AG04450 (cell line): ENCODE measurements at regions not wholly inside any gene's neighbourhood (a gene's known extent, or its start where the extent isn't known, plus 50 kb on each side); places are given as distances from the start of the nearest gene placed in this dataset.
"Not testable (repeated sequence)": the region's sequence is repeated elsewhere in the genome, so short reads cannot be mapped to it uniquely, and the experiment has no call there.

Experiments
- CTCF ChIA-PET: fragments of 300-600, 350-600 bp; formaldehyde crosslinking; extraction: SDS; loops from one replicate; lab custom pipeline; 2022; ENCODE audit warnings: antibody characterized with exemption, inconsistent platforms; lab: Charles Lee
- POLR2A ChIA-PET: fragments of 350-600 bp; formaldehyde crosslinking; extraction: SDS; loops from one replicate; lab custom pipeline; 2021; ENCODE audit warnings: antibody characterized with exemption, inconsistent platforms; lab: Yijun Ruan, JAX
- DNase-seq: peaks from one replicate; pipeline ENCODE4 v3.0.0-alpha.2; 2011; ENCODE audit warnings: low read depth, low spot score
- H3K27ac ChIP-seq: one replicate; pipeline ENCODE4 v1.5.1; 2012; ENCODE audit warnings: low read depth, low read length, control low read depth
- H3K27me3 ChIP-seq: one replicate; pipeline ENCODE4 v1.6.0; 2012; ENCODE audit warnings: low read length; ENCODE audit not compliant: control insufficient read depth, insufficient read depth
- H3K4me3 ChIP-seq: 2 replicates; pipeline ENCODE4 v1.5.1; 2011; ENCODE audit warnings: mild to moderate bottlenecking, low read depth, low read length, control low read depth
- H3K9me3 ChIP-seq: 2 replicates; pipeline ENCODE4 v1.5.1; 2012; ENCODE audit warnings: low read length; ENCODE audit not compliant: control insufficient read depth, insufficient read depth
- TF ChIP-seq, protein P1 (sequence below): IDR thresholded peaks from 2 replicates; pipeline ENCODE4 v1.5.1; 2011; ENCODE audit warnings: low read depth, low read length, control low read depth, inconsistent platforms

DNA sequence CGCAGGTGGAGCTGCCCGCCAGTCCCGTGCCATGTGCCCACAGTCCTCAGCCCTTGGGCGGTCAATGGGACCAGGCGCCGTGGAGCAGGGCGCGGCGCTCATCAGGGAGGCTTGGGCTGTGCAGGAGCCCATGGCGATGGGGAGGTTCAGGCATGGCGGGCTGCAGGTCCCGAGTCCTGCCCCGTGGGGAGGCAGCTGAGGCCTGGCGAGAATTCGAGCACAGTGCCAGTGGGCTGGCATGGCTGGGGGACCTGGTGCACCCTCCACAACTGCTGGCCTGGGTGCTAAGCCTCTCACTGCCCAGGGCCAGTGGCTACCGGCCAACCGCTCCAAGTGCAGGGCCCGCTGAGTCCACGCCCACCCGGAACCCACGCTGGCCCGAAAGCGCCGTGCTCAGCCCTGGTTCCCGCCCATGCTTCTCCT, 646.5 kb downstream of the GABRG1 start:
- TF ChIP-seq, protein P1, sequence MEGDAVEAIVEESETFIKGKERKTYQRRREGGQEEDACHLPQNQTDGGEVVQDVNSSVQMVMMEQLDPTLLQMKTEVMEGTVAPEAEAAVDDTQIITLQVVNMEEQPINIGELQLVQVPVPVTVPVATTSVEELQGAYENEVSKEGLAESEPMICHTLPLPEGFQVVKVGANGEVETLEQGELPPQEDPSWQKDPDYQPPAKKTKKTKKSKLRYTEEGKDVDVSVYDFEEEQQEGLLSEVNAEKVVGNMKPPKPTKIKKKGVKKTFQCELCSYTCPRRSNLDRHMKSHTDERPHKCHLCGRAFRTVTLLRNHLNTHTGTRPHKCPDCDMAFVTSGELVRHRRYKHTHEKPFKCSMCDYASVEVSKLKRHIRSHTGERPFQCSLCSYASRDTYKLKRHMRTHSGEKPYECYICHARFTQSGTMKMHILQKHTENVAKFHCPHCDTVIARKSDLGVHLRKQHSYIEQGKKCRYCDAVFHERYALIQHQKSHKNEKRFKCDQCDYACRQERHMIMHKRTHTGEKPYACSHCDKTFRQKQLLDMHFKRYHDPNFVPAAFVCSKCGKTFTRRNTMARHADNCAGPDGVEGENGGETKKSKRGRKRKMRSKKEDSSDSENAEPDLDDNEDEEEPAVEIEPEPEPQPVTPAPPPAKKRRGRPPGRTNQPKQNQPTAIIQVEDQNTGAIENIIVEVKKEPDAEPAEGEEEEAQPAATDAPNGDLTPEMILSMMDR = no peak
- POLR2A ChIA-PET = no interaction called here
- no peak overlapping the region for H3K27ac ChIP-seq
- H3K4me3 ChIP-seq = no peak overlapping the region
- CTCF ChIA-PET = no interaction called here
- DNase-seq = no peak
- no peaks in the 10 kb centered on the region for H3K27me3 ChIP-seq
- H3K9me3 ChIP-seq = peaks cover 13% of the 10 kb centered on the region

DNA sequence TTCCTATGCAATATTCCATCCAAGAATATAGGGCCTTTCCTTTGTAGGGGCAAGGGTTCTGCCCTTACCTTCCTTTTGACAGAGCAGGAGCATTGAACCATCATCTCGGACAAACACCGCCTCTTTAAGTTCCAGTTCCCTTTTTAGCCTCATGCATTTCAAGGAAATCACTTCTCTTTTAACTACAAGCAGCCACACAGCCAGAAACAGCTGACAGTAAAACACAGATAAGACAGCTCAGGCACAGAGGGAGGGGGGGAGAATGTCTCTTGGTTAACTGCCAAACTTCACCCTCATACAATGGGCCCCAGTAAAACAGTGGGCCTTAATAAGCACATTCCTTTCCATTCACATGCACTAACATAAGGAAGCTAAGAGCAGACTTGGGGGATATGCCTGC, 648.3 kb downstream of the GABRG1 start:
- POLR2A ChIA-PET = no interaction called here
- CTCF ChIA-PET = no interaction called here
- TF ChIP-seq, protein P1 = no peak
- no peak for DNase-seq
- Histone ChIP-seq H3K27ac (no peak overlapping the region), H3K9me3 (peaks cover 26% of the 10 kb centered on the region), H3K4me3 (no peak overlapping the region), H3K27me3 (no peaks in the 10 kb centered on the region)

DNA sequence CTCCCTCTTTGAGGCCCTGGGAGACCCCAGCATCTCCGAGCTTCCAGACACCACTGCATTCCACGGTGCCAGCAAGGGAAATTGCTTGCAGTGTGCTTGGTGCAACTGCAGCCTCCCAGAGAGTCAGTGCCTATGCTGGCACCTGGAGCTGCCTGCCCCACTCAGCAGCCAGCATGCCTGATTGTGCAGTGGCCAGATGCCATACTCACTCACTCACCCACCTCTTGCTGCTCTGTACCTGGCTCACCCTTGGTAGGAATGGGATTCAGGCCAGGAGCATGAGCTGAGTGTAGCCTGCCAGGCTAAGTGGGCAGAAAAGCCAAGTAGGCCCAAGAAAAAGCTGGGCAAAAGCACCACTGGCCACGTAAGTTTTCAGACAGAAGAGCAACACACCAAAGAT, 651.4 kb downstream of the GABRG1 start:
- Histone ChIP-seq H3K9me3 (peaks cover 23% of the 10 kb centered on the region), H3K4me3 (no peak overlapping the region), H3K27ac (no peak overlapping the region), H3K27me3 (no peaks in the 10 kb centered on the region)
- no peak for DNase-seq
- CTCF ChIA-PET = no interaction called here
- TF ChIP-seq, protein P1 = no peak
- POLR2A ChIA-PET = no interaction called here

DNA sequence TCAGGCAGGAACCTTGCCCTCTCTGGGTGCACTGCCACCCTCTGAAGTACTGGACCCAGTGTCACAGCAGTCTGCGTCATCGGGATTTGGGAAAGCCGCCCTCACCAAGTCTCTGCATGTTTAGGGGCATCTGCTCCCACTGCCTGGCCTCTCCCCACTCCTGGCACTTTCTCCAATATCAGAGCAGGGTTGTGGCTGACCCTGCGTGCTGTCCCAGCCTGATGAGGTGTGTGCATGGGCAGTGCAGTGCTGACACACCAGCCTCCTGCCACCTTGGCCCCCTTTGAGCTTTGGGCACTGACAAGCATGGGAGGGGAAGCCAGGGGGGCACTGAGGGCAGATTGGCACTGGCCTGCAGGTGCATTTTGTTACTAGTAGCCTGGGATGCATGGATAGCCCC, 652.5 kb downstream of the GABRG1 start:
- H3K27ac ChIP-seq = no peak overlapping the region
- POLR2A ChIA-PET = no interaction called here
- H3K9me3 ChIP-seq = peaks cover 18% of the 10 kb centered on the region
- no peak for DNase-seq
- TF ChIP-seq, protein P1 = no peak
- CTCF ChIA-PET = no interaction called here
- H3K4me3 ChIP-seq = no peak overlapping the region
- H3K27me3 ChIP-seq = no peaks in the 10 kb centered on the region

DNA sequence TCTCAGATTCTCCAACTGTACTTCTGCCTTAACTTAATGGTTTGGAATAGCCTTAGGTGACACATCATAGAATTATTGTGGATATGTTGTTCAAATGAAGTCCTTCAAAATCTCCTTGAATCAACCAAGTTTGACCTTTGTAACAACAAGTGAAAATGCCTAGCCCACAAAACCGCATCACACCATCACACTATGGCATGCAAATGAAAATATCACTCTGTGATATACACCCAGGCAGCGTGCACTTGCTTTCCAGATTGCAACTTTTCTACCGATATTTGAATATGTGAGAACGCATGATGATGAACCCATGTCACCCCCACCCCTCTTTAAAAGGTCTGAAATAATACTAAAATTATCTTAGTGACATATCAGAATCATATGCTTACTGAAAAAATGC, 656.7 kb downstream of the GABRG1 start:
- Histone ChIP-seq H3K27ac (no peak overlapping the region), H3K27me3 (no peaks in the 10 kb centered on the region), H3K9me3 (peaks cover 15% of the 10 kb centered on the region), H3K4me3 (no peak overlapping the region)
- TF ChIP-seq, protein P1 = no peak
- no peak for DNase-seq
- POLR2A ChIA-PET = no interaction called here
- CTCF ChIA-PET = no interaction called here

DNA sequence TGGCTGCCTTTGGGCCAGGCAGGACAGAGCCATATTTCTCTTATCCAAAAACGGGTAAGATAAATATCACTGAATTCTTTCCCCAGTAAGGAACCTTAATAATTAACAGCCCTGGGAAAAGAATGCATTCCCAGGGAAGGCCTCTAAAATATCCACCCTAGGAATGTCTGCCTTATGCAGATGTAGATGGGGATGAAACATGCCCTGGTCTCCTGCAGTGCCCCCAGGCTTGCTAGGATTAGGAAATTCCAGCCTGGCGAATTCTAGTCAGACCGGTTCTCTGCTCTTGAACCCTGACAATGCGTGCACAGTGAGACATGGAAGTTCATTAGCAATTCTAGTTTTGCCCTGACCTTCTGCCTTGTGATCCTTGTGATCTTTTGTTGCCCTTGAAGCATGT, 663.7 kb downstream of the GABRG1 start:
- H3K27ac ChIP-seq, DNase-seq, CTCF ChIA-PET, H3K27me3 ChIP-seq, POLR2A ChIA-PET, H3K4me3 ChIP-seq: not testable (repeated sequence)
- H3K9me3 ChIP-seq = peaks cover 12% of the 10 kb centered on the region
